ENCODE measurements at regions not wholly inside any gene's neighbourhood (a gene's known extent, or its start where the extent isn't known, plus 50 kb on each side); places are given as distances from the start of the nearest gene placed in this dataset.

DNA sequence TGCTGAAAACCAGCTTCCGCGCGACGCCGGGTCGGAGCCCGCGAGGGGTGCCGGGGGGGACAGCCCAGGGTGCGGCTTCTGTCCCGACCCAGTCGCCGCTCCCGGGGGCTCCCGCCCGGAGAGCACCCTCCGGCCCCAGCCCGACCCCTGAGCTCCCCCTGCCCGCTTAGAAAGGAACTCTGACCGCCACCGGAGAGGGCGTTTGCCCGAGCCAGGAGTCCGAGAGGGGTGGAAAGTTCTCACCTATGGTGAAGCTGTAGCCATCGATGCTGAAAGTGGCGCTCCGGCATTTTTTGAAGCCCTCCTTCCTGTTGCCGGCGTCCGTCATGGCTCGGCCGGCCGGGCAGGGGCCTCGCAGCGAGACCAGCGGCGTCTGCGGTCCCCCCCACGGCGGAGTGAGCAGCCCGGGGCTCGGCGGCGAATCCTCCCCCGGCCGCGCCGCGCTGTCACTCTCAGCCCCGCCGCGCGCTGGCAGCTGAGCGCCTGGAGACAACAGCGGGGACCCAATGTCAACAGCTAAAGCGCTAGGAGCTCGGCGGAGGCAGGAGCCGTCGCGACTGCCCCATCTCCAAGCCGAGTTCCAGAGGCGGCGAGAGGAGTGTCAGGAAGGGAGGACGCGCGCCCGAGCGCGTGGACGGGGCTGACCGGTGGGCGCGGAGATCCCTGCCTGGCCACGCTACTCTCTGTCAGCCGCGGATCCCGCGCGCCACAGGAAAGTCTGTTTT, 191.6 kb downstream of the LSM5 start:
- TF ChIP-seq, protein P1, sequence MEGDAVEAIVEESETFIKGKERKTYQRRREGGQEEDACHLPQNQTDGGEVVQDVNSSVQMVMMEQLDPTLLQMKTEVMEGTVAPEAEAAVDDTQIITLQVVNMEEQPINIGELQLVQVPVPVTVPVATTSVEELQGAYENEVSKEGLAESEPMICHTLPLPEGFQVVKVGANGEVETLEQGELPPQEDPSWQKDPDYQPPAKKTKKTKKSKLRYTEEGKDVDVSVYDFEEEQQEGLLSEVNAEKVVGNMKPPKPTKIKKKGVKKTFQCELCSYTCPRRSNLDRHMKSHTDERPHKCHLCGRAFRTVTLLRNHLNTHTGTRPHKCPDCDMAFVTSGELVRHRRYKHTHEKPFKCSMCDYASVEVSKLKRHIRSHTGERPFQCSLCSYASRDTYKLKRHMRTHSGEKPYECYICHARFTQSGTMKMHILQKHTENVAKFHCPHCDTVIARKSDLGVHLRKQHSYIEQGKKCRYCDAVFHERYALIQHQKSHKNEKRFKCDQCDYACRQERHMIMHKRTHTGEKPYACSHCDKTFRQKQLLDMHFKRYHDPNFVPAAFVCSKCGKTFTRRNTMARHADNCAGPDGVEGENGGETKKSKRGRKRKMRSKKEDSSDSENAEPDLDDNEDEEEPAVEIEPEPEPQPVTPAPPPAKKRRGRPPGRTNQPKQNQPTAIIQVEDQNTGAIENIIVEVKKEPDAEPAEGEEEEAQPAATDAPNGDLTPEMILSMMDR (IDR thresholded peaks at IDR 0.05; ENCODE audit: low read depth, low read length) = no peak
- no peak for DNase-seq (ENCODE audit: extremely low read depth, low read depth)

DNA sequence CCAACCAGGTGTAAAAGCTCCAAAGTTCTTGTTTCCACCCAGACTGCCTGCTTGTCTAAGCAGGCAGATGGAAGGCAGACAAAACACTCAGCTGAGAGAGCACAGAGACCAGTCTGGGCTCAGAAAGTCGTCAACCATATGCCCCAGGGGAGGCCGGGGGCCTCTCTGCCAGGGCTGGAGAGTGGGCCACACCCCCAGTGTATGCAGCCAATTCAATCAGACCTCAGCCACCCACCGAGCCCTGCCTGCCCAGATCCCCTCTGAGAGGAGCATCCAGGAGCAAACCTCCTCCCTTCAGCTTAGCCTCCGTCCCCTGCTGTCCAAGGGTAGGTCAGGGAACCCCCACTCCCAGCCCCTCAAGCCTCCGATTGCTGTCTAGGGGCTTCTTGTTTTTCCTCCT, 196.3 kb downstream of the LSM5 start:
- TF ChIP-seq, protein P1 (IDR thresholded peaks at IDR 0.05; ENCODE audit: low read depth, low read length) = no peak
- DNase-seq (ENCODE audit: extremely low read depth, low read depth) = no peak

- TF ChIP-seq, protein P1 (IDR thresholded peaks at IDR 0.05; ENCODE audit: low read depth, low read length) = no peak
- DNase-seq (ENCODE audit: extremely low read depth, low read depth) = no peak
Observed at GRCh38 chr7:32289651-32290414, 200.3 kb downstream of the LSM5 start.

GRCh38 chr7:32285698-32286097, 204.5 kb downstream of the LSM5 start:
- no peak for DNase-seq (ENCODE audit: extremely low read depth, low read depth)
- TF ChIP-seq, protein P1 (IDR thresholded peaks at IDR 0.05; ENCODE audit: low read depth, low read length) = no peak

DNA sequence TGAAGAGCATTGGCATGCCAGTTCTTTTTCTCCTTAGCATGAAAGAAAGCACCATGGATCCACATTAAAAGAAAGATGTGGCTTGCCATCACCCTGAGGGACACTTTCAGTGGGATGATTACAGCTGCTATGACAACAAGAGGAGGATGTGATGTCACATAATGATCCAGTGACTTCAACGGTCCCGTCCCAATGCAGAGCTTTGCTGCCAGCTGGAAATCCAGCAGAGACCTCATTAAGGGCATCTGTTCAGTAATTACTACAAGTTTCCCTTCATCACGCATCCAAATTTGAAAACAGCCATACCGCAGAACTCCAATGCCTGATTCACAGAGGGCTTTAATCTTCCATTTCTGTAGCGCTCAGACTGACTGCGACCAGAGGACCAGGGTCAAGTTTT, 206.6 kb downstream of the LSM5 start:
- TF ChIP-seq, protein P1 (IDR thresholded peaks at IDR 0.05; ENCODE audit: low read depth, low read length) = no peak
- DNase-seq (ENCODE audit: extremely low read depth, low read depth) = no peak

GRCh38 chr7:32279500-32279899, 209.3 kb upstream of the PDE1C start:
- TF ChIP-seq, protein P1 (IDR thresholded peaks at IDR 0.05; ENCODE audit: low read depth, low read length) = no peak
- no peak for DNase-seq (ENCODE audit: extremely low read depth, low read depth)
